Suprapubic skin (tissue), 4 donors: ENCODE measurements at regions not wholly inside any gene's neighbourhood (a gene's known extent, or its start where the extent isn't known, plus 50 kb on each side); places are given as distances from the start of the nearest gene placed in this dataset.

Source experiments
- DNase-seq, 2 donors: peaks; one replicate each; pipeline ENCODE4 v3.0.0-alpha.2; 2019; ENCODE audit warnings: low spot score in 2 of 2
- H3K27ac ChIP-seq: fragments of 200-600 bp; sonication (generic); one replicate; pipeline ENCODE4 v1.5.1; 2019
- H3K27me3 ChIP-seq: fragments of 200-600 bp; sonication (generic); one replicate; pipeline ENCODE4 v1.5.1; 2019
- H3K36me3 ChIP-seq: fragments of 200-600 bp; sonication (generic); one replicate; pipeline ENCODE4 v1.5.1; 2019
- H3K4me1 ChIP-seq: fragments of 200-600 bp; sonication (generic); one replicate; pipeline ENCODE4 v1.5.1; 2019
- H3K4me3 ChIP-seq: fragments of 200-600 bp; sonication (generic); one replicate; pipeline ENCODE4 v1.5.1; 2019; ENCODE audit warnings: mild to moderate bottlenecking
- H3K9me3 ChIP-seq: fragments of 200-600 bp; sonication (generic); one replicate; pipeline ENCODE4 v1.5.1; 2019
- CTCF ChIP-seq, 2 donors: fragments of 200-600 bp in 1 of 2; fragments of 450-650 bp in 1 of 2; sonication (generic) in 1 of 2; IDR thresholded peaks; one replicate each; pipeline ENCODE4 v1.5.1; 2016 to 2019; ENCODE audit warnings: antibody characterized with exemption in 2 of 2, mild to moderate bottlenecking in 1 of 2, moderate library complexity in 1 of 2
- EP300 ChIP-seq: sonication (generic); formaldehyde crosslinking; IDR thresholded peaks from one replicate; pipeline ENCODE4 v1.6.1; 2017; ENCODE audit warnings: antibody characterized with exemption
- POLR2A ChIP-seq, 2 donors: fragments of 450-650 bp; IDR thresholded peaks; one replicate each; pipeline ENCODE4 v1.6.1; 2017; ENCODE audit warnings: antibody characterized with exemption in 2 of 2, mild to moderate bottlenecking in 2 of 2, moderate library complexity in 2 of 2
- POLR2AphosphoS5 ChIP-seq, 3 donors: sonication (generic); formaldehyde crosslinking; IDR thresholded peaks; one replicate each; pipeline ENCODE4 v1.6.1; 2017; ENCODE audit warnings: antibody characterized with exemption in 3 of 3
- WGBS: methylation state at CpG from one replicate; pipeline ENCODE4 v1.1.5; 2018; 5-methylcytosine and 5-hydroxymethylcytosine counted together

GRCh38 chr7:122212754-122213153, 68.7 kb upstream of the AASS start:
- 81% methylated on average over 1 of the region's 1 CpG for WGBS
- Histone ChIP-seq H3K4me3 (no peak overlapping the region), H3K36me3 (no peaks in the 10 kb centered on the region), H3K4me1 (no peaks in the 10 kb centered on the region), H3K27ac (no peak overlapping the region), H3K9me3 (no peaks in the 10 kb centered on the region), H3K27me3 (no peaks in the 10 kb centered on the region)
- no peak for DNase-seq
- TF ChIP-seq EP300 (no peak), CTCF (IDR thresholded peaks at IDR 0.05) (no peak), POLR2AphosphoS5 (IDR thresholded peaks at IDR 0.05) (no peak), POLR2A (IDR thresholded peaks at IDR 0.05) (no peak)

GRCh38 chr7:122211362-122211761, 67.3 kb upstream of the AASS start:
- Histone ChIP-seq H3K4me1 (no peaks in the 10 kb centered on the region), H3K9me3 (no peaks in the 10 kb centered on the region), H3K27me3 (no peaks in the 10 kb centered on the region), H3K27ac (no peak overlapping the region), H3K36me3 (no peaks in the 10 kb centered on the region), H3K4me3 (no peak overlapping the region)
- TF ChIP-seq POLR2A (IDR thresholded peaks at IDR 0.05) (no peak), POLR2AphosphoS5 (IDR thresholded peaks at IDR 0.05) (no peak), EP300 (no peak), CTCF (IDR thresholded peaks at IDR 0.05) (no peak)
- DNase-seq: no peak
- 77% methylated on average over 2 of the region's 2 CpGs for WGBS

GRCh38 chr7:122206985-122207384, 62.9 kb upstream of the AASS start:
- WGBS: 100% methylated on average over 1 of the region's 1 CpG

DNA sequence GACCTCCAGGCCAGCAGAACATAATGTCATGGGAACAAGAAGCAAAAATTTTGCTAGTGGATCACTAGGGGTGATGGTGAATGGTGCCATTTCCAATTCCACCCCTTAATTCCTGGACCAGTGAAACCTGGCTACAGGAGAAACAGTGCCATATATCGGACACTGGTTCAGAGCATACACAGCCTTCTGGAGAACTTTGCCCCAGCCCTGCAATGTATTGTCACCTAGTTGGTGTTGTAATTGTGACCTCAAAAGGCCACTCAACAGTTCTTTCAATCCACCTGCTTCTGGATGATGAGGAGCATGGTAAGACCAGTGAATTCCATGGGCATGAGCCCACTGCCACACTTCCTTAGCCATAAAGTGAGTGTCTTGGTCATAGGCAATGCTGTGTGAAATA, 59.8 kb upstream of the AASS start:
- TF ChIP-seq CTCF (IDR thresholded peaks at IDR 0.05): no peak
- no peak for TF ChIP-seq POLR2AphosphoS5 (IDR thresholded peaks at IDR 0.05)
- no peak for TF ChIP-seq POLR2A (IDR thresholded peaks at IDR 0.05)
- no peak for TF ChIP-seq EP300
- Histone ChIP-seq H3K9me3 (no peaks in the 10 kb centered on the region), H3K36me3 (no peaks in the 10 kb centered on the region), H3K27ac (no peak overlapping the region), H3K4me3 (no peak overlapping the region), H3K4me1 (no peaks in the 10 kb centered on the region), H3K27me3 (no peaks in the 10 kb centered on the region)
- 75% methylated on average over 1 of the region's 1 CpG for WGBS
- DNase-seq: no peak

More at GRCh38 chr7:122206985-122207384, 62.9 kb upstream of the AASS start:
- Histone ChIP-seq H3K9me3 (no peaks in the 10 kb centered on the region), H3K4me3 (no peak overlapping the region), H3K4me1 (no peaks in the 10 kb centered on the region), H3K36me3 (no peaks in the 10 kb centered on the region), H3K27ac (no peak overlapping the region), H3K27me3 (no peaks in the 10 kb centered on the region)
- no peak for TF ChIP-seq POLR2AphosphoS5 (IDR thresholded peaks at IDR 0.05)
- no peak for TF ChIP-seq EP300
- TF ChIP-seq POLR2A (IDR thresholded peaks at IDR 0.05): no peak
- no peak for TF ChIP-seq CTCF (IDR thresholded peaks at IDR 0.05)
- DNase-seq: no peak

GRCh38 chr7:122200888-122201287, 56.8 kb upstream of the AASS start:
- DNase-seq: no peak
- Histone ChIP-seq H3K4me1 (no peaks in the 10 kb centered on the region), H3K27ac (no peak overlapping the region), H3K27me3 (no peaks in the 10 kb centered on the region), H3K36me3 (no peaks in the 10 kb centered on the region), H3K4me3 (no peak overlapping the region), H3K9me3 (no peaks in the 10 kb centered on the region)
- 82% methylated on average over 1 of the region's 1 CpG for WGBS
- TF ChIP-seq POLR2A (IDR thresholded peaks at IDR 0.05) (no peak), EP300 (no peak), POLR2AphosphoS5 (IDR thresholded peaks at IDR 0.05) (no peak), CTCF (IDR thresholded peaks at IDR 0.05) (no peak)
